Sigmoid colon (tissue), 6 donors: ENCODE measurements at regions not wholly inside any gene's neighbourhood (a gene's known extent, or its start where the extent isn't known, plus 50 kb on each side); places are given as distances from the start of the nearest gene placed in this dataset.
"Not testable (repeated sequence)": the region's sequence is repeated elsewhere in the genome, so short reads cannot be mapped to it uniquely, and the experiment has no call there.

Experiments
- DNase-seq: peaks from one replicate; pipeline ENCODE4 v3.0.0-alpha.2; 2019
- H3K27ac ChIP-seq, 4 donors: fragments of 200-600 bp; sonication (generic); one replicate each; pipeline ENCODE4 v1.5.1; 2016 to 2019; ENCODE audit warnings: mild to moderate bottlenecking in 1 of 4
- H3K27me3 ChIP-seq, 3 donors: fragments of 200-600 bp; sonication (generic); one replicate each; pipeline ENCODE4 v1.5.1; 2019; ENCODE audit warnings: mild to moderate bottlenecking in 1 of 3
- H3K36me3 ChIP-seq, 4 donors: fragments of 200-600 bp; sonication (generic); one replicate each; pipeline ENCODE4 v1.5.1; 2016 to 2019
- H3K4me1 ChIP-seq, 4 donors: fragments of 200-600 bp; sonication (generic); one replicate each; pipeline ENCODE4 v1.5.1; 2017 to 2019
- H3K4me3 ChIP-seq, 4 donors: fragments of 200-600 bp; sonication (generic); one replicate each; pipeline ENCODE4 v1.5.1; 2017 to 2019; ENCODE audit warnings: mild to moderate bottlenecking in 2 of 4, moderate library complexity in 1 of 4
- H3K9me3 ChIP-seq, 4 donors: fragments of 200-600 bp in 3 of 4; sonication (generic) in 3 of 4; one replicate each; pipeline versions ENCODE4 v1.5.1 to v1.6.1; 2013 to 2019
- CTCF ChIP-seq, 4 experiments: fragments of 450-650 bp in 3 of 4; fragments of 200-600 bp in 1 of 4; IDR thresholded peaks; one replicate each; pipeline ENCODE4 v1.5.1; 2016 to 2019; ENCODE audit warnings: antibody characterized with exemption in 4 of 4, mild to moderate bottlenecking in 3 of 4, moderate library complexity in 2 of 4
- EP300 ChIP-seq, 4 donors: sonication (generic); formaldehyde crosslinking; IDR thresholded peaks; one replicate each; pipeline ENCODE4 v1.6.1; 2017; ENCODE audit warnings: antibody characterized with exemption in 4 of 4
- POLR2A ChIP-seq, 2 donors: fragments of 450-650 bp; IDR thresholded peaks; one replicate each; pipeline ENCODE4 v1.6.1; 2016; ENCODE audit warnings: antibody characterized with exemption in 2 of 2, mild to moderate bottlenecking in 2 of 2, moderate library complexity in 2 of 2
- POLR2AphosphoS5 ChIP-seq, 4 donors: sonication (generic); formaldehyde crosslinking; IDR thresholded peaks; one replicate each; pipeline ENCODE4 v1.6.1; 2017; ENCODE audit warnings: antibody characterized with exemption in 4 of 4
- WGBS, 2 donors: extraction: QIAGEN DNeasy Blood & Tissue Kit; methylation state at CpG; one replicate each; pipeline ENCODE4 v1.1.7; 2013; 5-methylcytosine and 5-hydroxymethylcytosine counted together
- intact Hi-C: fragments of 100-400 bp; cut with DNase I; formaldehyde crosslinking; loops from one replicate; pipeline ENCODE4 v1.15.1; 2023
- donor health status: healthy with polysubstance abuse.
- donor health status: healthy.

- no peak overlapping the region for H3K27ac ChIP-seq
- H3K27me3 ChIP-seq: no peaks in the 10 kb centered on the region
- H3K4me3 ChIP-seq: no peak overlapping the region
- WGBS, 2 donors: 95 to 99% methylated on average over 2 of the region's 2 CpGs
- H3K4me1 ChIP-seq: peaks cover 0 to 17% (median 4%) of the 10 kb centered on the region in 4 donors
- intact Hi-C loops: no loop called here
- no peaks in the 10 kb centered on the region for H3K36me3 ChIP-seq
- no peak for DNase-seq
- TF ChIP-seq POLR2AphosphoS5 (IDR thresholded peaks at IDR 0.05): no peak
- TF ChIP-seq CTCF (IDR thresholded peaks at IDR 0.05): no peak
- no peak for TF ChIP-seq POLR2A (IDR thresholded peaks at IDR 0.05)
- no peak for TF ChIP-seq EP300 (IDR thresholded peaks at IDR 0.05)
- H3K9me3 ChIP-seq: peaks cover 0 to 5% (median 0%) of the 10 kb centered on the region in 4 donors
Measured at GRCh38 chr10:121678631-121679174, 80.5 kb upstream of the FGFR2 start.

- Histone ChIP-seq H3K9me3 (peaks cover 0 to 5% (median 0%) of the 10 kb centered on the region in 4 donors), H3K4me3 (no peak overlapping the region), H3K4me1 (peaks cover 0 to 17% (median 4%) of the 10 kb centered on the region in 4 donors), H3K36me3 (no peaks in the 10 kb centered on the region), H3K27me3 (no peaks in the 10 kb centered on the region), H3K27ac (no peak overlapping the region)
- TF ChIP-seq POLR2AphosphoS5 (IDR thresholded peaks at IDR 0.05) (no peak), EP300 (IDR thresholded peaks at IDR 0.05) (no peak), CTCF (IDR thresholded peaks at IDR 0.05) (no peak), POLR2A (IDR thresholded peaks at IDR 0.05) (no peak)
- intact Hi-C loops: no loop called here
- no peak for DNase-seq
Measured at GRCh38 chr10:121677880-121678279, 79.6 kb upstream of the FGFR2 start.

- DNase-seq: no peak
- WGBS, 2 donors: 81 to 87% methylated on average over 4 of the region's 4 CpGs
- Histone ChIP-seq H3K4me1 (peaks cover 0 to 2% (median 0%) of the 10 kb centered on the region in 4 donors), H3K27ac (no peak overlapping the region), H3K36me3 (no peaks in the 10 kb centered on the region), H3K9me3 (peaks cover 0 to 5% (median 0%) of the 10 kb centered on the region in 4 donors), H3K4me3 (no peak overlapping the region), H3K27me3 (no peaks in the 10 kb centered on the region)
- intact Hi-C loops: no loop called here
- TF ChIP-seq CTCF (IDR thresholded peaks at IDR 0.05) (no peak), EP300 (IDR thresholded peaks at IDR 0.05) (no peak), POLR2AphosphoS5 (IDR thresholded peaks at IDR 0.05) (no peak), POLR2A (IDR thresholded peaks at IDR 0.05) (no peak)
Measured at GRCh38 chr10:121675344-121675743, 77.1 kb upstream of the FGFR2 start.

GRCh38 chr10:121674885-121675284 lies 76.6 kb upstream of the FGFR2 start:
- no peak for DNase-seq
- TF ChIP-seq POLR2A (IDR thresholded peaks at IDR 0.05): no peak
- TF ChIP-seq POLR2AphosphoS5 (IDR thresholded peaks at IDR 0.05): no peak
- TF ChIP-seq EP300 (IDR thresholded peaks at IDR 0.05): no peak
- TF ChIP-seq CTCF (IDR thresholded peaks at IDR 0.05): no peak
- H3K27ac ChIP-seq: no peak overlapping the region
- intact Hi-C loops: no loop called here
- H3K4me1 ChIP-seq: no peaks in the 10 kb centered on the region
- H3K9me3 ChIP-seq: peaks cover 0 to 5% (median 0%) of the 10 kb centered on the region in 4 donors
- H3K4me3 ChIP-seq: no peak overlapping the region
- WGBS, 2 donors: 89% methylated on average over 4 of the region's 4 CpGs
- H3K27me3 ChIP-seq: no peaks in the 10 kb centered on the region
- no peaks in the 10 kb centered on the region for H3K36me3 ChIP-seq

GRCh38 chr10:121672733-121673132 lies 74.5 kb upstream of the FGFR2 start:
- intact Hi-C loops: no loop called here
- TF ChIP-seq EP300 (IDR thresholded peaks at IDR 0.05) (no peak), POLR2A (IDR thresholded peaks at IDR 0.05) (no peak), POLR2AphosphoS5 (IDR thresholded peaks at IDR 0.05) (no peak), CTCF (IDR thresholded peaks at IDR 0.05) (no peak)
- WGBS, 2 donors: 82 to 91% methylated on average over 9 of the region's 9 CpGs

GRCh38 chr10:121669840-121670239 lies 71.6 kb upstream of the FGFR2 start:
- WGBS, 2 donors: 93 to 94% methylated on average over 7 of the region's 7 CpGs
- H3K9me3 ChIP-seq, H3K27me3 ChIP-seq, H3K4me3 ChIP-seq, intact Hi-C loops, DNase-seq, H3K36me3 ChIP-seq: not testable (repeated sequence)
- H3K4me1 ChIP-seq: peaks cover 0 to 25% (median 19%) of the 10 kb centered on the region in 4 donors
- H3K27ac ChIP-seq: peak overlapping the region in 1 of 4 donors; percentile 90

More at GRCh38 chr10:121672733-121673132, 74.5 kb upstream of the FGFR2 start:
- DNase-seq: no peak
- no peaks in the 10 kb centered on the region for H3K27me3 ChIP-seq
- H3K4me1 ChIP-seq: peaks cover 0 to 19% (median 15%) of the 10 kb centered on the region in 4 donors
- no peak overlapping the region for H3K27ac ChIP-seq
- no peak overlapping the region for H3K4me3 ChIP-seq
- no peaks in the 10 kb centered on the region for H3K9me3 ChIP-seq
- no peaks in the 10 kb centered on the region for H3K36me3 ChIP-seq
